NCI-H2029 treated with DMSO at 0.1 percent for 48 hours (cell line): ENCODE measurements at regions not wholly inside any gene's neighbourhood (a gene's known extent, or its start where the extent isn't known, plus 50 kb on each side); places are given as distances from the start of the nearest gene placed in this dataset.

Source experiments
- DNase-seq: peaks from one replicate; lab custom pipeline; 2025; lab: John Stamatoyannopoulos, UW

GRCh38 chr10:88023676-88024075 is 160.3 kb downstream of the PTEN start:
- no peak for DNase-seq

- no peak for DNase-seq
These were observed 162.6 kb downstream of the PTEN start for GRCh38 chr10:88026031-88026430.

GRCh38 chr10:88027570-88027969 is 164.1 kb downstream of the PTEN start:
- DNase-seq, result no peak

- no peak for DNase-seq
These were observed 164.6 kb downstream of the PTEN start for GRCh38 chr10:88028072-88028471.

GRCh38 chr10:88028654-88029053 is 165.2 kb downstream of the PTEN start:
- no peak for DNase-seq

- DNase-seq, result no peak
These were observed 169.1 kb downstream of the PTEN start for GRCh38 chr10:88032566-88032965.

GRCh38 chr10:88033385-88033784 is 170.0 kb downstream of the PTEN start:
- no peak for DNase-seq

- no peak for DNase-seq
These were observed 170.4 kb downstream of the PTEN start for GRCh38 chr10:88033793-88034192.

GRCh38 chr10:88036126-88036525 is 172.7 kb downstream of the PTEN start:
- DNase-seq, result no peak

- DNase-seq, result no peak
These were observed 174.2 kb downstream of the PTEN start for GRCh38 chr10:88037623-88038022.

GRCh38 chr10:88038268-88038667 is 174.8 kb downstream of the PTEN start:
- no peak for DNase-seq

GRCh38 chr10:88039496-88040200 is 176.2 kb downstream of the PTEN start:
- DNase-seq, result no peak

- DNase-seq, result no peak
These were observed 178.1 kb downstream of the PTEN start for GRCh38 chr10:88041243-88042159.

- no peak for DNase-seq
These were observed 179.0 kb downstream of the PTEN start for GRCh38 chr10:88042160-88043100.

GRCh38 chr10:88045096-88045495 is 181.7 kb downstream of the PTEN start:
- no peak for DNase-seq

- DNase-seq, result no peak
These were observed 182.4 kb downstream of the PTEN start for GRCh38 chr10:88045656-88046415.

GRCh38 chr10:88047579-88047978 is 184.2 kb downstream of the PTEN start:
- DNase-seq, result no peak

GRCh38 chr10:88048312-88048711 is 184.9 kb downstream of the PTEN start:
- no peak for DNase-seq

- no peak for DNase-seq
These were observed 185.8 kb downstream of the PTEN start for GRCh38 chr10:88049204-88049603.

GRCh38 chr10:88057720-88058119 is 194.3 kb downstream of the PTEN start:
- no peak for DNase-seq

- no peak for DNase-seq
These were observed 195.3 kb downstream of the PTEN start for GRCh38 chr10:88058750-88059149.
